MM.1S (cell line): ENCODE measurements at regions not wholly inside any gene's neighbourhood (a gene's known extent, or its start where the extent isn't known, plus 50 kb on each side); places are given as distances from the start of the nearest gene placed in this dataset.

Source experiments
- DNase-seq: peaks from one replicate; pipeline ENCODE4 v3.0.0-alpha.2; 2015
- H2AFZ ChIP-seq: fragments of 300-600 bp; sonication (generic); 2 replicates; pipeline ENCODE4 v1.6.0; 2016; ENCODE audit warnings: antibody characterized with exemption, low read length
- H3F3A ChIP-seq: fragments of 300-600 bp; sonication (generic); 2 replicates; pipeline ENCODE4 v1.6.1; 2016; ENCODE audit warnings: mild to moderate bottlenecking, antibody characterized with exemption, low read length, moderate library complexity, mixed read lengths; ENCODE audit not compliant: insufficient read depth
- H3K27ac ChIP-seq: fragments of 300-600 bp; sonication (generic); 2 replicates; pipeline ENCODE4 v1.5.1; 2016; ENCODE audit warnings: mild to moderate bottlenecking, low read length
- H3K27me3 ChIP-seq: fragments of 300-600 bp; sonication (generic); replicated peaks from 2 replicates; pipeline ENCODE4 v1.6.0; 2016; ENCODE audit warnings: low read length; ENCODE audit not compliant: insufficient read depth
- H3K36me3 ChIP-seq: fragments of 300-600 bp; sonication (generic); replicated peaks from 2 replicates; pipeline ENCODE4 v1.6.1; 2016; ENCODE audit warnings: mild to moderate bottlenecking, low read length, mixed read lengths; ENCODE audit not compliant: insufficient read depth
- H3K4me1 ChIP-seq: fragments of 300-600 bp; sonication (generic); 2 replicates; pipeline ENCODE4 v1.6.1; 2016; ENCODE audit warnings: low read length, mixed read lengths
- H3K4me2 ChIP-seq: fragments of 300-600 bp; sonication (generic); 2 replicates; pipeline ENCODE4 v1.6.0; 2016; ENCODE audit warnings: low read depth, low read length
- H3K4me3 ChIP-seq: fragments of 300-600 bp; sonication (generic); 2 replicates; pipeline ENCODE4 v1.5.1; 2016; ENCODE audit warnings: low read length, mixed read lengths
- H3K79me2 ChIP-seq: fragments of 300-600 bp; sonication (generic); 2 replicates; pipeline ENCODE4 v1.6.1; 2016; ENCODE audit warnings: mixed run types, low read length, mixed read lengths
- H3K9ac ChIP-seq: fragments of 300-600 bp; sonication (generic); 2 replicates; pipeline ENCODE4 v1.6.1; 2016; ENCODE audit warnings: low read length, mixed read lengths
- H3K9me2 ChIP-seq: fragments of 300-600 bp; sonication (generic); replicated peaks from 2 replicates; pipeline ENCODE4 v1.6.1; 2016; ENCODE audit warnings: mild to moderate bottlenecking, low read length, mixed read lengths; ENCODE audit not compliant: insufficient read depth
- H3K9me3 ChIP-seq: fragments of 300-600 bp; sonication (generic); replicated peaks from 2 replicates; pipeline ENCODE4 v1.6.1; 2016; ENCODE audit warnings: mild to moderate bottlenecking, low read length, mixed read lengths; ENCODE audit not compliant: insufficient read depth
- H4K20me1 ChIP-seq: fragments of 300-600 bp; sonication (generic); 2 replicates; pipeline ENCODE4 v1.6.1; 2016; ENCODE audit warnings: mild to moderate bottlenecking, low read length, moderate library complexity, mixed read lengths; ENCODE audit not compliant: insufficient read depth
- CTCF ChIP-seq: fragments of 300-600 bp; sonication (generic); IDR thresholded peaks from 2 replicates; pipeline ENCODE4 v1.5.1; 2016; ENCODE audit warnings: antibody characterized with exemption, low read length, mixed read lengths
- EZH2 ChIP-seq: fragments of 300-600 bp; sonication (generic); optimal IDR thresholded peaks from 2 replicates; pipeline ENCODE3; 2017; ENCODE audit warnings: low read depth, mild to moderate bottlenecking, antibody characterized with exemption, low read length, mixed read lengths
- EZH2phosphoT487 ChIP-seq: fragments of 300-600 bp; sonication (generic); IDR thresholded peaks from 2 replicates; pipeline ENCODE4 v1.6.1; 2018; ENCODE audit warnings: antibody characterized with exemption, low read length

- Histone ChIP-seq H3K79me2 (no peaks in the 10 kb centered on the region), H3K9me3 (no peaks in the 10 kb centered on the region), H3K4me1 (no peaks in the 10 kb centered on the region), H4K20me1 (no peaks in the 10 kb centered on the region), H3K4me2 (no peak overlapping the region), H3K4me3 (no peak overlapping the region), H3F3A (no peaks in the 10 kb centered on the region), H3K27ac (no peak overlapping the region), H2AFZ (no peak overlapping the region), H3K9ac (no peak overlapping the region), H3K36me3 (no peaks in the 10 kb centered on the region), H3K9me2 (no peaks in the 10 kb centered on the region), H3K27me3 (no peaks in the 10 kb centered on the region)
- no peak for DNase-seq
- TF ChIP-seq EZH2 (no peak), CTCF (no peak), EZH2phosphoT487 (no peak)
Measured at GRCh38 chr13:97752961-97753668, 200.4 kb upstream of the IPO5 start.

GRCh38 chr13:97753942-97754670 lies 199.4 kb upstream of the IPO5 start:
- no peaks in the 10 kb centered on the region for H4K20me1 ChIP-seq

GRCh38 chr13:97757807-97758206 lies 195.7 kb upstream of the IPO5 start:
- no peaks in the 10 kb centered on the region for H3F3A ChIP-seq
- H3K9me3 ChIP-seq: no peaks in the 10 kb centered on the region
- H3K9ac ChIP-seq: no peak overlapping the region
- H3K9me2 ChIP-seq: no peaks in the 10 kb centered on the region
- no peaks in the 10 kb centered on the region for H3K36me3 ChIP-seq
- no peak overlapping the region for H3K27ac ChIP-seq
- no peak overlapping the region for H2AFZ ChIP-seq
- no peaks in the 10 kb centered on the region for H3K4me1 ChIP-seq
- TF ChIP-seq EZH2phosphoT487: no peak
- no peak for TF ChIP-seq CTCF
- TF ChIP-seq EZH2: no peak
- no peaks in the 10 kb centered on the region for H4K20me1 ChIP-seq
- H3K27me3 ChIP-seq: no peaks in the 10 kb centered on the region
- no peak overlapping the region for H3K4me2 ChIP-seq
- H3K4me3 ChIP-seq: no peak overlapping the region
- DNase-seq: no peak
- no peaks in the 10 kb centered on the region for H3K79me2 ChIP-seq

More at GRCh38 chr13:97753942-97754670, 199.4 kb upstream of the IPO5 start:
- DNase-seq: no peak
- no peaks in the 10 kb centered on the region for H3K79me2 ChIP-seq
- TF ChIP-seq EZH2phosphoT487 (no peak), CTCF (no peak), EZH2 (no peak)
- H3K27ac ChIP-seq: no peak overlapping the region
- H3K4me3 ChIP-seq: no peak overlapping the region
- H3K4me2 ChIP-seq: no peak overlapping the region
- no peaks in the 10 kb centered on the region for H3K36me3 ChIP-seq
- no peaks in the 10 kb centered on the region for H3K9me2 ChIP-seq
- H3K9me3 ChIP-seq: no peaks in the 10 kb centered on the region
- H3K27me3 ChIP-seq: no peaks in the 10 kb centered on the region
- no peaks in the 10 kb centered on the region for H3K4me1 ChIP-seq
- H2AFZ ChIP-seq: no peak overlapping the region
- no peaks in the 10 kb centered on the region for H3F3A ChIP-seq
- H3K9ac ChIP-seq: no peak overlapping the region
